SHP77 (cell line): ENCODE measurements at regions not wholly inside any gene's neighbourhood (a gene's known extent, or its start where the extent isn't known, plus 50 kb on each side); places are given as distances from the start of the nearest gene placed in this dataset.
"Not testable (repeated sequence)": the region's sequence is repeated elsewhere in the genome, so short reads cannot be mapped to it uniquely, and the experiment has no call there.

ENCODE experiments used
- DNase-seq, 2 experiments: peaks; one replicate each; lab custom pipeline; 2025; lab: John Stamatoyannopoulos, UW

DNA sequence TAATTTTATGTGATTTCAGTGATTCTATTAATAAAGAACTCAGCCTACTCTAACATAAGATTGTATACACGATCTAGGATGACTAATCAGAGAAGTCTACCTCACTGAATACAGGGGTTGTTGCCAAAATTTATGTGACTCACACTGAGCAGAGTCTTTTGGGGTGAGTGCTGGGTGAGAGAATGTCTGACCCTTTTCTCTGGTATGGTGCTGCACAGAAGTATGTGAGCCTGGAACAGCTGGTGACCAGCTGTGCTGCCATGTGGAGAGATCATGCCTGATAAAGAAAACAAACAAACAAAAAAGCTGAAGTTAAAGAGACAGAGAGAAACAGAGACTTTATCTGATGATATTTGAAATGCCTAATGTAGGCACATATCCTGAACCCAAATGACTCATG is 618.1 kb upstream of the GRIA3 start:
- no peak for DNase-seq

GRCh38 chrX:122566401-122566800 is 617.7 kb upstream of the GRIA3 start:
- no peak for DNase-seq

- DNase-seq = no peak
These were observed 616.2 kb upstream of the GRIA3 start for GRCh38 chrX:122567911-122568310.

DNA sequence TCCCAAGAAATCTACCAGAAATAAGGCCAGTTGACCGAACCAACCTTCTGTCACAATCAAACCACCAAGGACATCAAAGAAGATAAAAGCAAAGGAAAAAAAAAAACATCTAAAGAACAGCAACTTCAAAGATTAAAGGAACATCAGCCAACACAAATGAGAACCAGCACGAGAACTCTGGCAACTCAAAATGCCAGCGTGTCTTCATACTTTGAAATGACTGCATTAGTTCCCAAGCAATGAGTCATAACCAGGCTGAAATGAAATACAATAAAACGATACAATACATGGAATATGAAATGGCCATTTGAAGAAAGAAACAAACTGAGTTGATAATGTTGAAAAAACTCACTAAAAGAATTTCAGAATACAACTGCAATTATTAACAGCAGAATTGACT is 611.6 kb upstream of the GRIA3 start:
- no peak for DNase-seq

GRCh38 chrX:122579036-122579435 is 605.0 kb upstream of the GRIA3 start:
- no peak for DNase-seq

- DNase-seq = no peak
These were observed 604.6 kb upstream of the GRIA3 start for GRCh38 chrX:122579526-122579925.

GRCh38 chrX:122582280-122582974 is 601.7 kb upstream of the GRIA3 start:
- DNase-seq = no peak

GRCh38 chrX:122582975-122583305 is 601.1 kb upstream of the GRIA3 start:
- no peak for DNase-seq

GRCh38 chrX:122583551-122583950 is 600.5 kb upstream of the GRIA3 start:
- DNase-seq = no peak

DNA sequence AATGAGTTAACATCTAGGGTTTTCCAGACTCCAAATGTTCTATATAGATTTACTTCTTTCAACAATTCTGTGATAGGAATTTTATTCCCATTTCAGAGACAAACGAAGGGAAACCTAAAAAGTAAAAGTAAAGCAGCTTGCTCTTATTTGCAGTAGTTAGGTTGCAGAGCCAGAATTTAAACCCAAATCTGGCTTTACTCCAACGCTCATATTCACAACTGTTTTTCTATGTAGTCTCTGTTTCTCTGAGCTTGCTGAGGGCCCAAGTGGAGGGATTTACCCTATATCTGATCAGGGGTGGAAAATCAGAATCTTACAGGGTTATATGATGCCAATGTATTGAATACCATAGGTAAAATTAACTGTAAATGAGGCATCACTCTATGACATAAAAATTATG is 599.1 kb upstream of the GRIA3 start:
- no peak for DNase-seq

- DNase-seq = no peak
These were observed 597.2 kb upstream of the GRIA3 start for GRCh38 chrX:122586831-122587230.

GRCh38 chrX:122591546-122591945 is 592.5 kb upstream of the GRIA3 start:
- no peak for DNase-seq

GRCh38 chrX:122596998-122597397 is 587.1 kb upstream of the GRIA3 start:
- no peak for DNase-seq

- no peak for DNase-seq
These were observed 561.3 kb upstream of the GRIA3 start for GRCh38 chrX:122622795-122623194.

GRCh38 chrX:122625239-122625638 is 558.8 kb upstream of the GRIA3 start:
- DNase-seq = no peak

DNA sequence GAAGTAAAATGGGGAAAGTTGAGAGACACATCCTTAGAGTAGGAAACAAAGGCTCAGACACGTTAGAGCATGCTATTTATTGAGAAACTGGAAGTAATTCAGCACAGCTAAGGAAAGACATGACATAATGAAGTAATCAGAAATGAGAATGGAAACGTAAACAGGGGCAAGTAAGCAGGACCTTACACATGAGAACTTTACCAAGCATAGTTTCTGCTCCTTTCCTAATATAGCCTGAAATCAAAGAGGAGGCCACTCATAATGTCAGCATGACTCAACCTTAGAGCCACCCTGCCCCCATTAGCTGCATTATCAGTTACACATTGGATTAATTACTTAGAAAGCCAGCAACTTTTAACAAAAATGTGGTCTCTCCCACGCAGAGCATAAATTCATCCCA is 558.3 kb upstream of the GRIA3 start:
- no peak for DNase-seq

- DNase-seq = no peak
These were observed 557.2 kb upstream of the GRIA3 start for GRCh38 chrX:122626871-122627270.

GRCh38 chrX:122641136-122641535 is 542.9 kb upstream of the GRIA3 start:
- no peak for DNase-seq

DNA sequence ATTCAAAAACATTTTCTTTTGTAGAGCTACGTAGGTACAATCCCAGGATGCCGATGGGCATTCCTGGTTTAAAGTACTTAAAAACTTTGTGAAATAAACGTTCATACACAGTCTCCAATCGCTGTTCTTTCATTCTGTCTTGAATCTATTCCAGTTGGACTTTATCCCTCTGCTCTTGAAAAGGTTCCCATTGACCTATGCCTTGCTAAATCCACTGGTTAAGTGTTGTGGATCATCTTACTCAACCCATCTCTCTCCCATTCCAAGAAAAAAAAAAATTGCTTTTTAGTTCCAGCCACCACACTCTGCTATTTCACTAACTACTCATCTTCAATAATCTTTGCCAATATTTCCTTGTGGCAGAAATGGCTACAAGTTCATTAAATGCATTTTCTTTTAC is 542.3 kb upstream of the GRIA3 start:
- no peak for DNase-seq

DNA sequence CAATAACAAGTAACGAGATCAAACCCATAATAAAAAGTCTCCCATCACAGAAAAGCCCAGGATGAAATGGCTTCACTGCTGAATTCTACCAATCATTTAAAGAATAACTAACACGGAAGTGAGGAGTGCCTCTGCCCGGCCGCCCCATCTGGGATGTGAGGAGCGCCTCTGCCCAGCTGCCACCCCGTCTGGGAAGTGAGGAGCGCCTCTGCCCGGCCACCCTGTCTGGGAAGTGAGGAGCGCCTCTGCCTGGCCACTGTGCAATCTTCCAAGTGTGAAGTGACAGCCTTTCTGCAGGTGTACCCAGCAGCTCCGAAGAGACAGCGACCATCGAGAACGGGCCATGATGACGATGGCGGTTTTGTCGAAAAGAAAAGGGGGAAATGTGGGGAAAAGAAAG is 528.8 kb upstream of the GRIA3 start:
- not testable (repeated sequence) for DNase-seq

- DNase-seq = no peak
These were observed 517.5 kb upstream of the GRIA3 start for GRCh38 chrX:122666601-122667000.

DNA sequence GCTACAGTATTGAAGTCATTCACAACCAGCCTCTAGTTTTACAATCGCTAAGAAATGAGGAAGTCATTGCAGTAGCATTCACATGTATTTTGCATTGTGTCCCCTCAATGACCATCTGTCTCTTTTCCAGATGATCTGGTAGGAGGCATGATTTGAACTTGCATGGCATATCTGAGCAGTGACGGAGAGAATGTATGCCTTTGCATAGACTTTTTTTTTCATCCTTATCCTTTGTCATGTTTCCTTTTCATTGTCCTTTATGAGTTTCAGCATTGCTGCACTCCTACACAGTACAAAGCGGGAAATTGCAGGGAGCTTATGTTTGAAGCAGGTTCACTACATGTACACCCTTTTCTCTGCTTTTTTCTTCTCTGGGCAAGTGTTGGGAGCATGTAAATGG is 516.4 kb upstream of the GRIA3 start:
- no peak for DNase-seq

- no peak for DNase-seq
These were observed 480.3 kb upstream of the GRIA3 start for GRCh38 chrX:122703762-122704161.

GRCh38 chrX:122739770-122740169 is 444.3 kb upstream of the GRIA3 start:
- DNase-seq = no peak

DNA sequence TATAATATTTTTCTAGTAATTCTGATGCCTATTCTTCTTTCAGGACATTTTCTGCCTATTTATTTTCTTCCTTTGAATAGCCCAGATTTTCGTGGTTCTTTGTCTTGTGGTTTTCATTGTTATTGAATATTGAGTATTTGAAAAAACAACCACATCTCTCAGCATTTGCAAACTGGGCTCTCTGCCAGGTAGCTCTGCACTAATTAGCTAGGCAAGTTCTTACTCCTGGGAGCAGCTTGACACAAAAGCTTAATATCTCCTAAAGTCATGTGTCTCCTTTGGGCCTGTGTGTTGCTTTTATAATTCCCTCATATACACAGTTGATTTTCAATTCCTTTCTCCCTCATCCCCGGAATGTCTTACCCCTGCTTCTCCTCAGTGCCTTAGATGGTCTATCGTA is 413.5 kb upstream of the GRIA3 start:
- DNase-seq = no peak
